IMR-90 (cell line): ENCODE measurements at regions not wholly inside any gene's neighbourhood (a gene's known extent, or its start where the extent isn't known, plus 50 kb on each side); places are given as distances from the start of the nearest gene placed in this dataset.

Experiments used
- ATAC-seq: fragments of 200-7000 bp; cut with Tn5 transposase; 2 replicates; pipeline ENCODE4 v1.9.1; 2020; ENCODE audit warnings: low read depth, mild to moderate bottlenecking, moderate library complexity
- BruUV-seq: library from RNA; stranded (reverse); fragments of 400-500 nt; replicated peaks from 2 replicates; lab custom pipeline; 2021; lab: Mats Ljungman, UMichigan
- CTCF ChIA-PET: fragments of 300-600 bp; formaldehyde crosslinking; extraction: SDS; loops from one replicate; lab custom pipeline; 2021; ENCODE audit warnings: antibody characterized with exemption; lab: Yijun Ruan, JAX
- POLR2A ChIA-PET: fragments of 300-600 bp; sonication (Branson Sonifier 250); formaldehyde crosslinking; loops from one replicate; lab custom pipeline; 2022; ENCODE audit warnings: antibody characterized with exemption; ENCODE audit not compliant: unreplicated experiment; lab: Charles Lee
- DNase-seq: peaks from one replicate; pipeline ENCODE4 v3.0.0; 2013
- H2AFZ ChIP-seq: replicated peaks from 2 replicates; pipeline ENCODE3; 2013; ENCODE audit warnings: low read length, mild to moderate bottlenecking; ENCODE audit not compliant: poor library complexity
- H2AK5ac ChIP-seq: 2 replicates; pipeline ENCODE4 v1.6.1; 2013; ENCODE audit warnings: low read depth, low read length, inconsistent platforms
- H2AK9ac ChIP-seq: replicated peaks from 2 replicates; pipeline ENCODE3; 2013; ENCODE audit warnings: mild to moderate bottlenecking, low read depth, low read length, moderate library complexity; ENCODE audit not compliant: poor library complexity
- H2BK120ac ChIP-seq: 2 replicates; pipeline ENCODE4 v1.6.1; 2013; ENCODE audit warnings: low read depth, low read length, inconsistent platforms
- H2BK15ac ChIP-seq: 3 replicates; pipeline ENCODE4 v1.6.1; 2013; ENCODE audit warnings: low read depth, low read length, inconsistent platforms
- H2BK20ac ChIP-seq: 2 replicates; pipeline ENCODE4 v1.6.1; 2013; ENCODE audit warnings: low read depth, mild to moderate bottlenecking, inconsistent platforms, low read length, moderate library complexity
- H2BK5ac ChIP-seq: 2 replicates; pipeline ENCODE4 v1.6.1; 2013; ENCODE audit warnings: mild to moderate bottlenecking, low read depth, low read length, inconsistent platforms; ENCODE audit not compliant: poor library complexity, severe bottlenecking
- H3K14ac ChIP-seq: replicated peaks from 2 replicates; pipeline ENCODE4 v1.6.1; 2013; ENCODE audit warnings: low read depth, low read length, inconsistent platforms
- H3K18ac ChIP-seq: 2 replicates; pipeline ENCODE4 v1.6.1; 2013; ENCODE audit warnings: low read depth, low read length, control low read depth
- H3K23ac ChIP-seq: 2 replicates; pipeline ENCODE4 v1.6.1; 2013; ENCODE audit warnings: low read depth, low read length, inconsistent platforms
- H3K27ac ChIP-seq: 2 replicates; pipeline ENCODE4 v1.5.1; 2013; ENCODE audit warnings: mild to moderate bottlenecking, control low read depth, low read length; ENCODE audit not compliant: insufficient read depth
- H3K27me3 ChIP-seq: 2 replicates; pipeline ENCODE4 v1.6.1; 2013; ENCODE audit warnings: low read length; ENCODE audit not compliant: control insufficient read depth, insufficient read depth
- H3K36me3 ChIP-seq: 2 replicates; pipeline ENCODE4 v1.6.1; 2013; ENCODE audit warnings: low read length, mixed read lengths; ENCODE audit not compliant: control insufficient read depth, insufficient read depth
- H3K4ac ChIP-seq: 2 replicates; pipeline ENCODE4 v1.6.1; 2013; ENCODE audit warnings: low read depth, low read length, inconsistent platforms
- H3K4me1 ChIP-seq: 2 replicates; pipeline ENCODE4 v1.6.1; 2013; ENCODE audit warnings: low read length, mixed read lengths; ENCODE audit not compliant: control insufficient read depth, insufficient read depth
- H3K4me2 ChIP-seq: 2 replicates; pipeline ENCODE4 v1.6.1; 2013; ENCODE audit warnings: low read depth, mild to moderate bottlenecking, control low read depth, low read length, moderate library complexity
- H3K4me3 ChIP-seq: 2 replicates; pipeline ENCODE4 v1.5.1; 2013; ENCODE audit warnings: low read depth, mild to moderate bottlenecking, control low read depth, low read length, moderate library complexity; ENCODE audit not compliant: insufficient read depth
- H3K56ac ChIP-seq: 2 replicates; pipeline ENCODE4 v1.6.1; 2013; ENCODE audit warnings: low read length, inconsistent platforms; ENCODE audit not compliant: insufficient read depth; ENCODE audit errors: extremely low read depth
- H3K79me1 ChIP-seq, 2 experiments: 2 replicates each; pipeline ENCODE4 v1.6.1; 2013; ENCODE audit warnings: low read length in 2 of 2, inconsistent platforms in 1 of 2, low read depth in 1 of 2
- H3K9ac ChIP-seq: 2 replicates; pipeline ENCODE4 v1.6.1; 2013; ENCODE audit warnings: low read depth, low read length, control low read depth
- H3K9me1 ChIP-seq: 2 replicates; pipeline ENCODE4 v1.6.1; 2013; ENCODE audit warnings: low read length, inconsistent platforms; ENCODE audit not compliant: insufficient read depth
- H3K9me3 ChIP-seq: 2 replicates; pipeline ENCODE4 v1.6.1; 2013; ENCODE audit warnings: low read length; ENCODE audit not compliant: control insufficient read depth, insufficient read depth
- H4K20me1 ChIP-seq: 2 replicates; pipeline ENCODE4 v1.6.1; 2013; ENCODE audit warnings: low read length, inconsistent platforms; ENCODE audit not compliant: insufficient read depth
- H4K5ac ChIP-seq: 2 replicates; pipeline ENCODE4 v1.6.1; 2013; ENCODE audit warnings: mild to moderate bottlenecking, low read depth, low read length, control low read depth
- H4K8ac ChIP-seq, 2 experiments: 2 replicates each; pipeline ENCODE4 v1.6.1; 2013; ENCODE audit warnings: low read depth in 2 of 2, low read length in 2 of 2, control low read depth in 1 of 2, inconsistent platforms in 1 of 2
- H4K91ac ChIP-seq: 2 replicates; pipeline ENCODE4 v1.6.1; 2013; ENCODE audit warnings: low read depth, low read length, inconsistent platforms; ENCODE audit not compliant: insufficient read depth
- CHD1 ChIP-seq: IDR thresholded peaks from 2 replicates; pipeline ENCODE4 v1.6.1; 2012; ENCODE audit warnings: low read depth, low read length, improper control_type of control experiment
- FOS ChIP-seq: fragments of 150-350 bp; IDR thresholded peaks from 2 replicates; pipeline ENCODE4 v1.6.1; 2016; ENCODE audit warnings: low read depth, low read length
- WGBS, 2 experiments: methylation state at CpG; one replicate each; pipeline versions ENCODE4 v1.1.5 to v1.1.7; 2013; ENCODE audit warnings: missing lambda C conversion rate in 2 of 2; ENCODE audit not compliant: insufficient read length in 1 of 2; ENCODE audit errors: extremely low coverage in 2 of 2; 5-methylcytosine and 5-hydroxymethylcytosine counted together
- dilution Hi-C: fragments of 300-500 bp; cut with HindIII; formaldehyde crosslinking; loops from one replicate; pipeline ENCODE4 v1.14.3; 2018; ENCODE audit warnings: low sequenced_read_pairs; ENCODE audit not compliant: unreplicated experiment
- in situ Hi-C: fragments of 300-500 bp; cut with MboI; formaldehyde crosslinking; loops from 3 replicates; pipeline ENCODE4 v1.14.3; 2019; ENCODE audit warnings: low sequenced_read_pairs, inconsistent platforms, mixed read lengths
- intact Hi-C: fragments of 100-400 bp; cut with micrococcal nuclease; formaldehyde crosslinking; loops from 2 replicates; pipeline ENCODE4 v1.10.0; 2022

- ChIA-PET POLR2A (no interaction called here), CTCF (no interaction called here)
- H2AK9ac ChIP-seq = no peak overlapping the region
- BruUV-seq = no TSS peak
- no peak overlapping the region for H3K4ac ChIP-seq
- no peak overlapping the region for H4K5ac ChIP-seq
- H3K4me2 ChIP-seq = no peak overlapping the region
- no peaks in the 10 kb centered on the region for H3K36me3 ChIP-seq
- H3K18ac ChIP-seq = no peak overlapping the region
- TF ChIP-seq FOS = no peak
- TF ChIP-seq CHD1 = no peak
- no peak overlapping the region for H3K27ac ChIP-seq
- no peak overlapping the region for H2BK20ac ChIP-seq
- no peak overlapping the region for H3K14ac ChIP-seq
- H3K56ac ChIP-seq = no peak overlapping the region
- H2BK5ac ChIP-seq = no peak overlapping the region
- no peaks in the 10 kb centered on the region for H3K4me1 ChIP-seq
- no peak overlapping the region for H2AFZ ChIP-seq
- dilution Hi-C loops (no loop called here), intact Hi-C loops (no loop called here), in situ Hi-C loops (no loop called here)
- peaks cover 4% of the 10 kb centered on the region; the same call in 1 of the 2 replicates for H3K27me3 ChIP-seq
- H4K20me1 ChIP-seq = no peaks in the 10 kb centered on the region
- H3K9me3 ChIP-seq = no peaks in the 10 kb centered on the region
- H4K91ac ChIP-seq = no peak overlapping the region
- H2BK15ac ChIP-seq = no peak overlapping the region
- H3K9me1 ChIP-seq = no peaks in the 10 kb centered on the region
- no peak overlapping the region for H3K4me3 ChIP-seq
- H3K79me1 ChIP-seq = no peaks in the 10 kb centered on the region
- H3K23ac ChIP-seq = no peak overlapping the region
- DNase-seq = no peak
- H3K9ac ChIP-seq = no peak overlapping the region
- no CpG with 5 or more reads among the region's 4 CpGs for WGBS, 2 experiments
- H2AK5ac ChIP-seq = no peak overlapping the region
- H2BK120ac ChIP-seq = no peak overlapping the region
- no peak overlapping the region for H4K8ac ChIP-seq
- ATAC-seq = no peak
Measured at GRCh38 chr2:8257502-8257901, 424.4 kb upstream of the ID2 start.
